ENCODE measurements at regions not wholly inside any gene's neighbourhood (a gene's known extent, or its start where the extent isn't known, plus 50 kb on each side); places are given as distances from the start of the nearest gene placed in this dataset.

DNA sequence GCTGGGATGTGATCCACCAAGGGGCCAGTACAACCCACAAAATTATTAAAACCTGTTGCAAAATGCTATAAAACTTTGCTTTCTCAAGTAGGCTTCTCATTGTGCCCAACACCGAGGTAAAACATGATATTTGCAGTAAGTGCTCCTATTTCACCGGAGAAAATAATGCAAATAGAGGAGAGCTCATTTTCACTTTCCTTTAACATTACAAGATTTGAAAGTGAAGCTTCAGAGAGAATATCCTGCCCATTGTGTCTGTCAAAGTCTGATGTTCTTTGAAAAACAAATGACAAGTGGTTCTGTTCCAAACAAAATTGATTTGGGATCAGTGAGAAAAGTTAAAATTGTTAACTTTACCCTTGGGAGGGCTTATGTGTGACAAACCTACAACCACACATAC is 287.1 kb downstream of the KCNN2 start:
- DNase-seq, result no peak

DNA sequence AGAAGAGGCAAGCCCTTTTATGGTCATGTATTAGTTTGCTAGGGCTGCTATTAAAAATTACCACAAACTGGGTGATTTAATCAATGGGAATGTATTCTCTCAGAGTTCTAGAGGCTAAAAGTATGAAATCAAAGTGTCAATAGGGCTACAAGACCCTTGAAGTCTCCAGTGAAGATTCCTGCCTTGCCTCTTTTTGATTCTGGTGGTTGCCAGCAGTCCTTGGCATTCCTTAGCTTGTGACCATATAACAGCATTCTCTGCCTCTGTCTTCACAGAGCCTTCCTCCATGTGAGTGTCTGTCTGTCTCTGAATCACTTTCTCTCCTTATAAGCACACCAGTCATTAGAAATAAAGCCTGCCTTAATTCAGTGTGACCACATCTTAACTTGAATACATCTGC is 282.7 kb downstream of the KCNN2 start:
- no peak for DNase-seq

DNA sequence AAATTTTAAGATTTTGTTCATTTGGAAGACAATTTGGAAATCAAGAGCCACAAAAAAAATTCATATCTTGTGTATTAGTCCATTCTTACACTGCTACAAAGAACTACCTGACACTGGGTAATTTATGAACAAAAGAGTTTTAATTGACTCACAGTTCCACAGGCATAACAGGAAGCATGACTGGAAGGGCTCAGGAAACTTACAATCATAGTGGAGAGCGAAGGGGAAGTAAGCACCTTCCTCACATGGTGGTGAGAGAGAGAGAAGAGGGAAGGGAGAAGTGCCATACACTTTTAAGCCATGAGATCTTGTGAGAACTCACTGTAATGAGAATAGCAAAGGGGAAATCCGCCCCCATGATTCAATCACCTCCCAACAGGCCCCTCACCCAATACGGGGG is 274.4 kb downstream of the KCNN2 start:
- no peak for DNase-seq

DNA sequence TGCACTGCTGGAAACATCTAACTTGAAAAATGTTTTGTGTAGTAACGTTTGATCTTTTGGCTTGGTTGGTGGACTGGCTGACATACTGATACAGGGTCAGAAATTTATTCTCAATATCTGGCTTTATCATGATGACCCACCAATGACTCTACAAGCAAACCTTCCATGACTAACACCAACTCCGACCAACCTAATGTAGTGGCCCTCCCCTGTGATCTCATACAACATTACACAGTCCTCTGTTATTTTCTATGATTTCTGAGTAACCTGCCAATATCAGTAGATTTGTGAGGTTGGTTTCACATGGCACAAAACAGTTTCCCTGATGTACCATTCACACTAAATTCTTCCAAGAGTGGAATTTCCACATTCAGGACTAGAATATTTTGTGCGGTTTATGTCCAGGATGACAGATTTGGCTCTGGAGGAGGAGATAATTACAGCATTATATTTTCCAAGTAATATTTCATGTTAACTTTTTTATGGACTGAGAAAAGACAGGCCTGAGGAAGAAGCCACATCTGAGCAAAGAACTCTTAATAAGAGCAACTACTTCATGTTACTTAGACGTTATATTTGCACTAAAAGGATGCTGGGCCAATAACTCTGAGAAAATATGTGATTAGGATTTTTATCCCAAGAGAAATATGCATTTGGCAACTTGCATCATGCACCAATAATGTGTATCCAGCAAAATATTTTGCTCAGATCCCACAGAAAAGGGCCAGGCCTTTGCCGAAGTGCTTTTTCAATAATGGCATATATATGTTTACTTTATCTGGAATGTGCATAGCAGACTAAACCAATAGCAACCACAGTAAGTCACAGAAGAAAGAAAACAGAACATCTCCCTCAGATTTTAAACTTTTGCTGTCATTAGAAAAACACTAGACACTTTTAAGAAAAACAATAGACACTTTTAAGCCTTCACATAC is 273.4 kb downstream of the KCNN2 start:
- DNase-seq, result no peak

DNA sequence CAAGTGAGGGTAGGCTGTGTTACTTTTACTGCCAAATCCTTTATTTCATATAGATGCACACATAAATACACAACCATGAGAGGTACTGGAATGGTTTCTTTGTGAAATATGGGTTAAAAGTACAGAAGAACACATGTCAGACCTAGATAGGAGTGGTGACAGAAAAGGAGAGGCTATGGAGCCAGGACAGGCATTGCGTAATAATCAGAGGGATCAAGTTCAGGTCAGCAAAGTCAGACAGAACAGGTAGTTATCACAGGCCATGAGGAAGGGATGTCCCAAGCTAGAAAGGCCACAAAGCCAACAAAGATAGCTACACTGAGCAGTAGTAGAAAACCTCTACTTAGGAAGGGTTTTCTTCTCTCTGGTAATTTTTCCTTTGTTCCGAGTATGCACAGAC is 272.6 kb downstream of the KCNN2 start:
- no peak for DNase-seq

DNA sequence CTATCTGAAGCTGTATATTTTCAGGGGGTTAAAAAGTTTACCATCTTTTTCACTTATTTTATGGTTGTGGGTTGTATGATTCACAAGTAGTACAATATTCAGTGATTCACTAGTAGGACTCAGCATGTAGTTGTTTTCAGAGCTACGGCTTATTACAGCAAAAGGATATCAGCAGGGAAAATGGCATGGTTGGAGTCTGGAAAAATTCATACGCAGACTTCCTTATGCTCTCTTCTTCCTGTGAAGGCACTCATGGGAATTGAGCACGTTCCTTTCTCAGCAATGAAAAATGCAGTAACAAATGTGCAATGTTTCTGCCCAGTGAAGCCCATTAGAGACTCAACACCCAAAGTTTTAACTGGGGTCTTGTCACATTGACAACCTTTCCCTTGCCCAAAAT is 250.5 kb downstream of the KCNN2 start:
- DNase-seq, result no peak

DNA sequence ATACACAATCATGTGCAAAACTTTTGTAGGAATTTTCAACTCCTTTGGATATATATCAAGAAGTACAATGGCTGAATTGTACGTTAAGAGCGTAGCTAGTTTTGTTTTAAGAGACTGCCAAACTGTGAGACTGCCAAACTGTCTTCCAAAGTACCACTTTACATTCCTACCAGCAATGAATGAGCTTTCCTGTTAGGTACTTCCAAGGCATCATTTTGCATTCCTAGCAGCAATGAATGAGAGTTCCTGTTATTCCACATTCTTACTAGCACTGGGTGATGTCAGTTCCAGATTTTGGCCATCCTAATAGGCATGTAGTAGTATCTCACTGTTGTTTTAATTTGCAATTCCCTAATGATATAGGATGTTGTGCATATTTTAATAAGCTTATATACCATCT is 219.3 kb downstream of the KCNN2 start:
- no peak for DNase-seq

DNA sequence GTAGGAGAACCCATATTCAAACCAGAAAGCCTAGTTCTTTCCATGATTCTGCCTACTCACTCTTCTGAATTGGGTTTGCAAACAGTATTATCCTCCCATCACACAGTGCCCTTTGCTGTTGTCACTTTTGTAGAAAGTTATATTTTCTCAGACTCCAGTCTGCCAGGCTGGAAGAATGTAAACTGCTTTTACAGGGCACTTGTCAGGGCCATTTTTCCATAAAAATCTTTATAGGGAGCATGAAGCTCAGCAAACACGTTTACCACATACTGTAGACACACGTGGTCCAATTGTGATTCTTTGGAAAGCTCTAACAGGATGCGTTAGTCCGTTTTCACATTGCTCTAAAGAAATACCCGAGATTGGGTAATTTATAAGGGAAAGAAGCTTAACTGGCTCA is 204.0 kb downstream of the KCNN2 start:
- DNase-seq, result no peak

DNA sequence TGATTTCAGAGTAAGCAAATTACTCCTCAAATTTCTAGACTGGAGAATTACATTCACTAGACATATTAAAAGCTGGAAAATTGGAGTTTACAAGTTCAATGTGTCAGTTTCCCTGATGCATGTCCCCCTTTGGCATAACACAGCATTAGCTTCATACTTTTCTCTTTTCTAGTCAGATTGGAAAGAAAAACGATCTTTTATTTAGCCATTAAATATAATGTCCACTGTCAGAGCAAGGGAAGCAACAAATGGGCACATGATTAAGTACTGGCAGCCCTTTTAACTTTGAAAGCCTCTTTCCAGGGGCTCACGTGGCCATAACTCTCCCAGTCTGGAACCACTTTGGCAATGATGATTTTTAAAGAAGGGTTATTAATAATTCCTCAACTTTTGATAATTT is 203.3 kb downstream of the KCNN2 start:
- DNase-seq, result no peak

DNA sequence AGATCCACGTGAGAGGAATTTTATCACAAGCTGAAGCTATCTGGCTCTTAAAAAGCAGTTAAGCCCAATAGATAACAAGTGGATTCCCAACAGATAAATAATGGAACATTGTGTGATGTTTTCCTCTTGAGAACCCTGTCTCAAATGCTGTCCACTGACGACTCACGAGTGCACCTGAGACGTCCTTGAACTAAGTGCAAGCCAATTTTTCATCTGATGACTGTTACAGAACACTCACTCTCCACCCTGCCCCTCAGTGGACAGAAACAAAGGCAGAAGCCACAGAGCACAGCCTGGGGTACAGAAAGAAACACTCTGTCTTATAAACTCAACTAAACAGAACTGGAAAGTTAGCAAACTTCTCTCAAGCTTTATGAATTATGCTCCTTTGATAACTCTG is 199.5 kb downstream of the KCNN2 start:
- no peak for DNase-seq

All from GF-D8 (cell line).